Medulla oblongata (tissue), 1 donor: ENCODE measurements at regions not wholly inside any gene's neighbourhood (a gene's known extent, or its start where the extent isn't known, plus 50 kb on each side); places are given as distances from the start of the nearest gene placed in this dataset.

Experiments used
- DNase-seq: peaks from one replicate; pipeline ENCODE4 v3.0.0-alpha.2; 2015; ENCODE audit errors: extremely low spot score

GRCh38 chr2:16279201-16279570, 338.8 kb downstream of the MYCN start:
- no peak for DNase-seq

GRCh38 chr2:16278421-16279200, 338.3 kb downstream of the MYCN start:
- DNase-seq, result no peak

GRCh38 chr2:16277117-16277516, 336.8 kb downstream of the MYCN start:
- no peak for DNase-seq

- no peak for DNase-seq
These were observed 335.3 kb downstream of the MYCN start for GRCh38 chr2:16275661-16276060.

GRCh38 chr2:16275131-16275530, 334.8 kb downstream of the MYCN start:
- no peak for DNase-seq

GRCh38 chr2:16273111-16273510, 332.8 kb downstream of the MYCN start:
- no peak for DNase-seq

- DNase-seq, result no peak
These were observed 331.9 kb downstream of the MYCN start for GRCh38 chr2:16272038-16272788.

- DNase-seq, result no peak
These were observed 331.0 kb downstream of the MYCN start for GRCh38 chr2:16271231-16271896.

GRCh38 chr2:16270441-16270840, 330.1 kb downstream of the MYCN start:
- no peak for DNase-seq

GRCh38 chr2:16268301-16269000, 328.1 kb downstream of the MYCN start:
- DNase-seq, result no peak

- no peak for DNase-seq
These were observed 326.2 kb downstream of the MYCN start for GRCh38 chr2:16266571-16266970.

- DNase-seq, result no peak
These were observed 324.7 kb downstream of the MYCN start for GRCh38 chr2:16264931-16265540.

GRCh38 chr2:16264491-16264890, 324.1 kb downstream of the MYCN start:
- no peak for DNase-seq

- no peak for DNase-seq
These were observed 323.0 kb downstream of the MYCN start for GRCh38 chr2:16263241-16263890.

GRCh38 chr2:16262526-16263178, 322.3 kb downstream of the MYCN start:
- DNase-seq, result no peak

- DNase-seq, result no peak
These were observed 321.4 kb downstream of the MYCN start for GRCh38 chr2:16261791-16262190.

- DNase-seq, result no peak
These were observed 320.7 kb downstream of the MYCN start for GRCh38 chr2:16261071-16261470.

GRCh38 chr2:16260041-16260830, 319.9 kb downstream of the MYCN start:
- no peak for DNase-seq

GRCh38 chr2:16259010-16259409, 318.7 kb downstream of the MYCN start:
- no peak for DNase-seq

- no peak for DNase-seq
These were observed 318.0 kb downstream of the MYCN start for GRCh38 chr2:16258350-16258749.
